GM12892 (cell line): ENCODE measurements at regions not wholly inside any gene's neighbourhood (a gene's known extent, or its start where the extent isn't known, plus 50 kb on each side); places are given as distances from the start of the nearest gene placed in this dataset.

ENCODE experiments used
- POLR2A ChIP-seq: IDR thresholded peaks from 2 replicates; pipeline ENCODE4 v1.6.1; 2011; ENCODE audit warnings: low read depth, low read length, control low read depth
- POLR2AphosphoS5 ChIP-seq: IDR thresholded peaks from 2 replicates; pipeline ENCODE4 v1.6.1; 2011; ENCODE audit warnings: low read depth, low read length, control low read depth
- TAF1 ChIP-seq: IDR thresholded peaks from 2 replicates; pipeline ENCODE4 v1.6.1; 2011; ENCODE audit warnings: low read depth, mild to moderate bottlenecking, control low read depth, low read length, borderline replicate concordance

- TF ChIP-seq POLR2A (no peak), POLR2AphosphoS5 (no peak), TAF1 (no peak)
Measured at GRCh38 chr2:129813404-129813803, 166.1 kb upstream of the RAB6C start.
